SKM-1 (cell line): ENCODE measurements at regions not wholly inside any gene's neighbourhood (a gene's known extent, or its start where the extent isn't known, plus 50 kb on each side); places are given as distances from the start of the nearest gene placed in this dataset.
A peak's percentile ranks its signal among the peaks of the same experiment; 100 is the strongest.
"Not testable (repeated sequence)": the region's sequence is repeated elsewhere in the genome, so short reads cannot be mapped to it uniquely, and the experiment has no call there.

Experiments
- DNase-seq: peaks from one replicate; lab custom pipeline; 2025; ENCODE audit not compliant: unreplicated experiment; lab: John Stamatoyannopoulos, UW

DNA sequence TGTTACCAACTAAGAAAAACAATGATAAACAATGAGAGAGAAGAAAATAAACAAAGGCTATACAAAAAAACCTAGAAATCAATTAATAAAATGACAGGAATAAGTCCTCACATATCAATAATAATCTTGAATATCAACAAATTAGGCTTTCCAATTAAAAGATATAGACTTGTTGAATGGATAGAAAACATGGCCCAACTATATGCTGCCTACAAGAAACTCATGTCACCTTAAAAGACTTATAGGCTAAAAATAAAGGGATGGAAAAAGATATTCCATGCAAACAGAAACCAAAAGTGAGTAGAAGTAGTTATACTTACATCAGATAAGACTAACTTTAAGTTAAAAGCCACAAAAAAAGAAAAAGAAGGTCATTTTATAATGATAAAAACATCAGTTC is 183.9 kb downstream of the MYRFL start:
- no peak for DNase-seq

DNA sequence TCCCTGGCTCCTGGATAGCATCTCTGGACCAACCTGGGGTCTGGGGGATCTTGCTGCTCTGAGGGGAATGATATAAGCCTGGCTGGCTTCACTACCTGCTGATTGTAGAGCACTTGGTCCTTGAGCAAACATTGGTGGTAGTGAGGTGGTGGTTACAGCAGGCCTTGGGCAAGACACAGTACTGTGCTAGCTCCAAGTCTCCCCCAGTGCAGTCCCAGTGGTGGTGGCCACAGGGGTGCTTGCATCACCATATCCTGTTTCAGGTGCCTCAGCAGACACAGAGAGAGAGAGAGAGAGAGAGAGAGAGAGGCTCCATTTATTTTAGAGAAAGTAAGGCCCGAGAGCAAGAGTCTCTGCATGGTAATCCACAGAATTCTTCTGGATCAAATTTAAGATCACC is 186.3 kb downstream of the MYRFL start:
- no peak for DNase-seq

GRCh38 chr12:70013016-70013415 is 188.0 kb downstream of the MYRFL start:
- DNase-seq, result not testable (repeated sequence)

DNA sequence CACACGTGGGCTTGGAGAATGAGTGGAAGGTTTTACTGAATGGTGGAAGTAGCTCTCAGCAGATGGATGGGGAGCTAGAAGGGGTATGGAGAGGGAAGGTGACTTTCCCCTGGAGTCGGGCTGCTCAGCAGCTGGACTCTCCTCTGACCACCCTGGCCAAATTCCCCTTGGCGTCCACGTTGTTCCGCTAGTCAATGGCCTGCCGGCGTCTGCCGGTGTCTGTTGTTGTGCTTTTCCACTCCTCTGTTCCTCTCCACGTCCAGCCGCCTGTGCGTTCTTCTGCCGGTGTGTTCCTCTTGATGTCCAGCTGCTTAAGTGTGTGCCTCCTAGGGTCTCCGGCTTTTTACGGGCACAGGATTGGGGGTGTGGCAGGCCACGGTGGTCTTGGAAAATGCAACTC is 203.5 kb downstream of the MYRFL start:
- DNase-seq, result no peak

GRCh38 chr12:70028918-70029317 is 203.9 kb downstream of the MYRFL start:
- no peak for DNase-seq

- DNase-seq, result no peak
These were observed 206.0 kb downstream of the MYRFL start for GRCh38 chr12:70031046-70031445.

DNA sequence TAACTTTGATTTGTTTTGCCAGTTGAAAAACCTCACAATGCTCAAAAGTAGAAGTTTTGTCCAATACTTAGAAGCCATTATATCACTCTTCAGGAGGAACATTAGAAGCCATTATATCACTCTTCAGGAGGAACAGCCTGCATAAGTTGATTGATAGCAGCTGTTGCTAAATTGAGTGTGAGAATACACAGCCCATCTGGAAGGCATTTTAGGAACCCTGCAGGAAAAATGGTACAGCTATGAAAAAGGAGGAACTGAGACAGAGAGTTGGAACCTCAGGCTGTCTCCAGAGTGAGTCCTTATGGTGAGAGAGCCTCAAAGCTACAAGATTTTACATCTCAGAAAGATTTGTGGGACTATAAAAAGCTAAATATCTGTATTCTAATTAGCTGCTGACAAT is 207.0 kb downstream of the MYRFL start:
- no peak for DNase-seq

- no peak for DNase-seq
These were observed 208.3 kb downstream of the MYRFL start for GRCh38 chr12:70033310-70033709.

DNA sequence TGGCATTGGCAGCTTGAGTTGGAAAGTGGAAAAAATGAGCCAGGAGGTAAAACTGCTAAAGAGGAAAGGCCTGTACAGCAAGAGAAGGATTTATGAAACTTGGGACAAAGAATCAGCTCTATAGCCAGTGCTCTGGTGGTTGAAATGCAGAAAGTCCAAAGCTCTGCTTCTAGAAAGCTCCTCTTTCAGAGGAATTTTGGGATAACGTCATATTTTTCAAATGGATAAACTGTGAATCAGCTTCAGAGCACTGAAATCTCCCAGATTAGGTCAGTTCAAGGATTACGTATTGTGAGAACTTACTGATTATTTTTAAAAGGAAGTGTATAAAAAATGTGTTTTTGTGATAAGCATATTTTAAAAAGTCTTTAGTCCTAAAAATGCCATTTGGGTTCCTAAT is 203.1 kb upstream of the CNOT2 start:
- no peak for DNase-seq

GRCh38 chr12:70042675-70043074 is 200.6 kb upstream of the CNOT2 start:
- no peak for DNase-seq

DNA sequence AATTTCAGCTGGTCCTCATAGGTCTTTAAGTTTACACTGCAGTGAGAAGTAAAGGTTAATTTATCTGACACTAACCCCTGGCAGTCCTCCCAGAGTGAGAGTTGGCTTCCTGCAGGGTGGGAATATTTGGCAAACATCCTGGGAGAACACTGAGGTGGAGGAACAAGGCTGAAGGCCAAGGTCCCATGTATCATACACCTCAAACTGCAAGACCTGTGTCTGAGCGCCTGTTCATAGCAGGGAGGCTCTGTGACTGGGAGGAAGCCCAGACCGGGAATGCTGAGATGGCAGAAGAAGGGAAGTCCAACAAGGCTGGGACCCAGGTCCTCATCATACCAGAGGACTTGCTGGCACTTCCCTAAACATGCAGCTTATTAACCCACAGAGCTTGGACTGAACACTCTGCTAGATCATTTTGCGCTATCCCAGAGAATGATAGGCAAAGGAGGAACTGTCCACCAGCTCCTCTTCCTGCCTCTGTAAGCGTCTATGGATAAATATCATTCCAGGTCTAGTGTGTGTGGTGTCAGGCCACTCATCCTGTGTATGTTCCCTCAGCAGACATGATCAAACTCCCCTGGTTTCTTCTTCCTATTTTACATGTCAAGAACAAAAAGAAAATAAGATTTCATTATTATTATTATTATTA is 199.6 kb upstream of the CNOT2 start:
- DNase-seq, result no peak

- DNase-seq, result no peak
These were observed 199.1 kb upstream of the CNOT2 start for GRCh38 chr12:70044167-70044566.

DNA sequence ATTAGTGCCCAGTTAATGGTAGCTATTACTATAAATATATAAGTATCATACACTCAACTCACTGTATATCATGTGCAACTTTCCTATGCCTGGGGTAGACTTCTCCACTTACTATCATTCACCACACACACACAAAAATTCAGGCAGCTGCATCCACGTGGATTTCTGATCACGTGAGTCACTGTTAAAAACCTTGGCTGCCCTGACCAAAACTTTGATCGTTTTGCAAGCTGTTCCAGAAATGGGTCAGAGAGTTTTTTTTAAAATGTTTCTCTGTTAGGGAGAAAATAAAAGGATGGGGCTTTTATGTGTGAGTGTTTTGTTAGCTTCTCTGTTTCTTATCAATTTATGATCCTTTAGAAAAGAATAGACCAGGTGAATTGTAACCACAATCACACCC is 198.2 kb upstream of the CNOT2 start:
- DNase-seq, result no peak

DNA sequence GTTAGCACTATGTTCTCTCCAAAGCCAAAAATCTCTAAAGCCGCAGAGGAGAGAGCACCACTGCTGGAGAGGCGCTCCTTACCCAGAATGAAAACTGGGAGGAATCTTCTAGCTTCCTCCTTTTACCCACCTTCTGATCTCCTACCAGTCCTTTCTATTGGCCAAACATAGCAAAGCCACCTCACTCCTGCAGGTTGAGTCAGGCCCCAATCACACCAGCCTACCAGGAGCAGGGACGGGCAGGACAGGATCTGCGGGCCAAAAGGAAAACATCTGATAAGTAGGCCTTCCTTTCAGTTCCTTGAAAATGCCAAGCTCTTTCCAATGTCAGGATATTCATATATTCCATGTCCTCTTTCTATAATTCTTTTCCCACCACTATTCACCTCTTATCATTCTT is 197.7 kb upstream of the CNOT2 start:
- DNase-seq, result no peak

GRCh38 chr12:70048521-70049250 is 194.5 kb upstream of the CNOT2 start:
- no peak for DNase-seq

- peak; percentile 2 for DNase-seq
These were observed 193.5 kb upstream of the CNOT2 start for GRCh38 chr12:70049596-70050360.

DNA sequence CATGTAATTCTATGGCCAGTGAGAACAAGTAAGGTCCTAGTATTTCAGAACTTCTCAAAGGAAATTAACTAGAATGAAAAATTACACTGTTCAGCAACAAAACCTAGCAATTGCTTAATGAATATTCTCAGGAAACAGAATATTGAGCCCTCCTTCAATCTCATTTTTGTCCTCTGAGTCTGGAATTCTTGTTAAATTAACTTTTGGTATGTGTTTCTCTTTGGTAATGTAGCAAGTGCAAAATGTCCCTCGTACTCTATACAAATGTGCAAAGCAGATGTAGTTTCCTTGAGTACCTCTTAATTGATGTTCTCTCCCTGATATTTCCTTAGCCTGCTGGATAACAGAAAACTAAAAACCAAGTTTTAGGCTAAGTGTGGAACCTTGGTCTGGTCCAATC is 190.8 kb upstream of the CNOT2 start:
- DNase-seq, result no peak

GRCh38 chr12:70052931-70053497 is 190.2 kb upstream of the CNOT2 start:
- peak; percentile 17 for DNase-seq

DNA sequence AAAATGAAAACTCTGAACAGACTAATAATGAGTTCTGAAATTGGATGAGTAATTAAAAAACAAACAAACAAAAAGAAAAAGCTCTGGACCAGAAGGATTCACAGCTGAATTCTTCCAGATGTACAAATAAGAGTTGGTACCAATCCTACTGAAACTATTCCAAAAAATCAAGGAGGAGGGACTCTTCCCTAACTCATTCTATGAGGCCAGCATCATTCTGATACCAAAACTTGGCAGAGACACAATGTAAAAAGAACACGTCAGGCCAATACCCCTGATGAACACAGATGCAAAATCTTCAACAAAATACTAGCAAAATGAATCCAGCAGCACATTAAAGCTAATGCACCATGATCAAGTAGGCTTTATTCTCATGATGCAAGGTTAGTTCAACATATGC is 183.9 kb upstream of the CNOT2 start:
- no peak for DNase-seq

DNA sequence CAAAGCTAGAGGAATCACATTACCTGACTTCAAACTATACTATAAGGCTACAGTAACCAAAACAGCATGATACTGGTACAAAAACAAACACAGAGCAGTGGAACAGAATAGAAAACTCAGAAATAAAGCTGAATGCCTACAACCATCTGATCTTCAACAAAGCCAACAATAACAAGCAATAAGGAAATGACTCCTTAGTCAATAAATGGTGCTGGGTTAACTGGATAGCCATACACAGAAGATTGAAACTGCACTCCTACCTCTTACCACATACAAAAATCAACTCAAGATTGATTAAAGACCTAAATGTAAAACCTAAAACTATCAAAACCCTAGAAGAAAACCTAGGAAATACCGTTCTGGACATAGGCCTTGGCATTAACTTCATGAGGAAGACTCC is 182.6 kb upstream of the CNOT2 start:
- DNase-seq, result no peak

GRCh38 chr12:70068743-70069142 is 174.5 kb upstream of the CNOT2 start:
- DNase-seq, result no peak
